ENCODE measurements at regions not wholly inside any gene's neighbourhood (a gene's known extent, or its start where the extent isn't known, plus 50 kb on each side); places are given as distances from the start of the nearest gene placed in this dataset.
"Not testable (repeated sequence)": the region's sequence is repeated elsewhere in the genome, so short reads cannot be mapped to it uniquely, and the experiment has no call there.

- not testable (repeated sequence) for TF ChIP-seq CTCF (IDR thresholded peaks at IDR 0.05); POLR2AphosphoS5 (IDR thresholded peaks at IDR 0.05; ENCODE audit: low read depth, low read length); SIN3A (IDR thresholded peaks at IDR 0.05; ENCODE audit: borderline replicate concordance, insufficient read depth, low read depth, low read length)
- TF ChIP-seq, protein P1, sequence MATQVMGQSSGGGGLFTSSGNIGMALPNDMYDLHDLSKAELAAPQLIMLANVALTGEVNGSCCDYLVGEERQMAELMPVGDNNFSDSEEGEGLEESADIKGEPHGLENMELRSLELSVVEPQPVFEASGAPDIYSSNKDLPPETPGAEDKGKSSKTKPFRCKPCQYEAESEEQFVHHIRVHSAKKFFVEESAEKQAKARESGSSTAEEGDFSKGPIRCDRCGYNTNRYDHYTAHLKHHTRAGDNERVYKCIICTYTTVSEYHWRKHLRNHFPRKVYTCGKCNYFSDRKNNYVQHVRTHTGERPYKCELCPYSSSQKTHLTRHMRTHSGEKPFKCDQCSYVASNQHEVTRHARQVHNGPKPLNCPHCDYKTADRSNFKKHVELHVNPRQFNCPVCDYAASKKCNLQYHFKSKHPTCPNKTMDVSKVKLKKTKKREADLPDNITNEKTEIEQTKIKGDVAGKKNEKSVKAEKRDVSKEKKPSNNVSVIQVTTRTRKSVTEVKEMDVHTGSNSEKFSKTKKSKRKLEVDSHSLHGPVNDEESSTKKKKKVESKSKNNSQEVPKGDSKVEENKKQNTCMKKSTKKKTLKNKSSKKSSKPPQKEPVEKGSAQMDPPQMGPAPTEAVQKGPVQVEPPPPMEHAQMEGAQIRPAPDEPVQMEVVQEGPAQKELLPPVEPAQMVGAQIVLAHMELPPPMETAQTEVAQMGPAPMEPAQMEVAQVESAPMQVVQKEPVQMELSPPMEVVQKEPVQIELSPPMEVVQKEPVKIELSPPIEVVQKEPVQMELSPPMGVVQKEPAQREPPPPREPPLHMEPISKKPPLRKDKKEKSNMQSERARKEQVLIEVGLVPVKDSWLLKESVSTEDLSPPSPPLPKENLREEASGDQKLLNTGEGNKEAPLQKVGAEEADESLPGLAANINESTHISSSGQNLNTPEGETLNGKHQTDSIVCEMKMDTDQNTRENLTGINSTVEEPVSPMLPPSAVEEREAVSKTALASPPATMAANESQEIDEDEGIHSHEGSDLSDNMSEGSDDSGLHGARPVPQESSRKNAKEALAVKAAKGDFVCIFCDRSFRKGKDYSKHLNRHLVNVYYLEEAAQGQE (IDR thresholded peaks at IDR 0.05; ENCODE audit: insufficient read depth in 1 of 2, low read depth in 2 of 2, low read length in 1 of 2) = not testable (repeated sequence)
Observed at GRCh38 chr2:12569929-12570328, 146.8 kb upstream of the TRIB2 start.

All from Panc1 (cell line).